HepG2 (cell line): ENCODE measurements at regions not wholly inside any gene's neighbourhood (a gene's known extent, or its start where the extent isn't known, plus 50 kb on each side); places are given as distances from the start of the nearest gene placed in this dataset.

Experiments
- ATAC-seq: fragments of 200-7000 bp; cut with Tn5 transposase; 3 replicates; pipeline ENCODE4 v1.9.1; 2020; ENCODE audit warnings: mild to moderate bottlenecking, moderate library complexity
- BruUV-seq: library from RNA; stranded (reverse); fragments of 400-500 nt; replicated peaks from 2 replicates; lab custom pipeline; 2021; lab: Mats Ljungman, UMichigan
- CTCF ChIA-PET: fragments of 300-600 bp; formaldehyde crosslinking; extraction: SDS; loops from one replicate; lab custom pipeline; 2021; ENCODE audit warnings: low total read pairs, inconsistent platforms, low intra/inter-chr PET ratio; lab: Yijun Ruan, JAX
- POLR2A ChIA-PET: fragments of 350-600 bp; sonication (Branson Sonifier 250); formaldehyde crosslinking; loops from one replicate; lab custom pipeline; 2020; ENCODE audit warnings: antibody characterized with exemption, inconsistent platforms; lab: Yijun Ruan, JAX
- DNase-seq: peaks from one replicate; pipeline ENCODE4 v3.0.0-alpha.2; 2015; ENCODE audit warnings: low spot score
- FAIRE-seq: peaks from 3 replicates; lab custom pipeline; 2011; peaks lifted over from hg19 to GRCh38; lab: Jason Lieb, UNC
- H2AFZ ChIP-seq: one replicate; pipeline ENCODE4 v1.6.1; 2011; ENCODE audit warnings: low read length, inconsistent platforms
- H3K27ac ChIP-seq: fragments of 300-600 bp; 3 replicates; pipeline ENCODE4 v1.8.0; 2011; ENCODE audit warnings: mixed run types, mild to moderate bottlenecking, mixed read lengths, low read length, inconsistent platforms; ENCODE audit not compliant: insufficient read depth; ENCODE audit errors: extremely low read length
- H3K27me3 ChIP-seq, 2 experiments: fragments of 200-600 bp in 1 of 2; 2 replicates in 1 of 2; 3 replicates in 1 of 2; pipeline versions ENCODE4 v1.6.0 to v1.8.0; 2011; ENCODE audit warnings: low read length in 2 of 2, mild to moderate bottlenecking in 2 of 2, moderate library complexity in 2 of 2, inconsistent platforms in 1 of 2; ENCODE audit not compliant: insufficient read depth in 2 of 2, control insufficient read depth in 1 of 2
- H3K36me3 ChIP-seq, 2 experiments: fragments of 200-600 bp in 1 of 2; replicated peaks in 1 of 2; 2 replicates in 1 of 2; 3 replicates in 1 of 2; pipeline versions ENCODE4 v1.5.1 to v1.8.0; 2011; ENCODE audit warnings: low read length in 2 of 2, inconsistent platforms in 1 of 2; ENCODE audit not compliant: insufficient read depth in 2 of 2, control insufficient read depth in 1 of 2
- H3K4me1 ChIP-seq: 2 replicates; pipeline ENCODE4 v1.5.1; 2012; ENCODE audit warnings: low read length, inconsistent platforms; ENCODE audit not compliant: insufficient read depth
- H3K4me2 ChIP-seq: 2 replicates; pipeline ENCODE4 v1.6.0; 2011; ENCODE audit warnings: low read depth, low read length, inconsistent platforms
- H3K4me3 ChIP-seq, 3 experiments: fragments of 200-600 bp in 1 of 3; sonication (generic), shearing (Covaris generic) in 1 of 3; replicated peaks in 1 of 3; 2 replicates each; pipeline ENCODE4 v1.5.1; 2011 to 2016; ENCODE audit warnings: low read length in 3 of 3, inconsistent platforms in 2 of 3, low read depth in 2 of 3, mild to moderate bottlenecking in 2 of 3, control low read depth in 1 of 3, mixed read lengths in 1 of 3; ENCODE audit not compliant: insufficient read depth in 1 of 3
- H3K79me2 ChIP-seq: one replicate; pipeline ENCODE4 v1.6.1; 2011; ENCODE audit warnings: low read length, inconsistent platforms; ENCODE audit not compliant: insufficient read depth
- H3K9ac ChIP-seq: 2 replicates; pipeline ENCODE4 v1.6.0; 2011; ENCODE audit warnings: mild to moderate bottlenecking, low read depth, low read length, inconsistent platforms; ENCODE audit not compliant: insufficient read depth
- H3K9me3 ChIP-seq: 2 replicates; pipeline ENCODE4 v1.5.1; 2012; ENCODE audit warnings: mild to moderate bottlenecking, low read length
- H4K20me1 ChIP-seq: 2 replicates; pipeline ENCODE4 v1.6.0; 2011; ENCODE audit warnings: inconsistent platforms, mild to moderate bottlenecking, low read length, moderate library complexity; ENCODE audit not compliant: insufficient read depth
- BCL6 ChIP-seq: IDR thresholded peaks from 2 replicates; pipeline ENCODE4 v1.6.1; 2016; ENCODE audit warnings: missing genetic modification reagents, missing compliant biosample characterization
- EED ChIP-seq: sonication (generic); formaldehyde crosslinking; IDR thresholded peaks from 2 replicates; pipeline ENCODE4 v1.5.0; 2020; ENCODE audit warnings: mild to moderate bottlenecking, missing genetic modification reagents
- HDAC6 ChIP-seq: fragments of 200-600 bp; sonication (generic); IDR thresholded peaks from 2 replicates; pipeline ENCODE4 v1.7.0; 2017; ENCODE audit warnings: mild to moderate bottlenecking, antibody characterized with exemption, low read length, low read depth
- HNF1A ChIP-seq, 2 experiments: sonication (generic) in 1 of 2; formaldehyde crosslinking in 1 of 2; IDR thresholded peaks; 2 replicates each; pipeline versions ENCODE4 v1.4.0 to v1.6.1; 2016 to 2020; ENCODE audit warnings: borderline replicate concordance in 1 of 2, low read depth in 1 of 2, mild to moderate bottlenecking in 1 of 2, missing genetic modification reagents in 1 of 2
- MAFF ChIP-seq: IDR thresholded peaks from 2 replicates; pipeline ENCODE4 v1.6.1; 2011; ENCODE audit warnings: low read depth, low read length, improper control_type of control experiment
- SKIL ChIP-seq: sonication (generic); formaldehyde crosslinking; IDR thresholded peaks from 2 replicates; pipeline ENCODE4 v1.8.0; 2022; ENCODE audit warnings: missing genetic modification reagents, mild to moderate bottlenecking, moderate library complexity, borderline replicate concordance
- SNAPC2 ChIP-seq: sonication (generic); formaldehyde crosslinking; IDR thresholded peaks from 2 replicates; pipeline ENCODE4 v1.8.1; 2022; ENCODE audit warnings: mild to moderate bottlenecking, missing genetic modification reagents
- ZBTB3 ChIP-seq: sonication (generic); formaldehyde crosslinking; IDR thresholded peaks from 2 replicates; pipeline ENCODE4 v1.4.0; 2020; ENCODE audit warnings: low read depth, mild to moderate bottlenecking, moderate library complexity, missing genetic modification reagents, borderline replicate concordance
- ZNF670 ChIP-seq: sonication (generic); formaldehyde crosslinking; IDR thresholded peaks from 2 replicates; pipeline ENCODE4 v1.8.0; 2022; ENCODE audit warnings: mild to moderate bottlenecking, missing genetic modification reagents, borderline replicate concordance
- WGBS: methylation state at CpG from one replicate; pipeline ENCODE4 v1.1.6; 2017; ENCODE audit warnings: low lambda C conversion rate; 5-methylcytosine and 5-hydroxymethylcytosine counted together
- in situ Hi-C: cut with HindIII; loops from 2 replicates; pipeline ENCODE4 v1.10.0; 2017; ENCODE audit warnings: low pct_unique_long_range_greater_than_20kb; ENCODE audit not compliant: extremely low pct_ligation_motif_present
- intact Hi-C: fragments of 100-400 bp; cut with micrococcal nuclease; formaldehyde crosslinking; loops from one replicate; pipeline ENCODE4 v1.10.0; 2022; ENCODE audit not compliant: unreplicated experiment

- no peak overlapping the region for H3K4me2 ChIP-seq
- in situ Hi-C loops (no loop called here), intact Hi-C loops (no loop called here)
- H3K79me2 ChIP-seq, result no peaks in the 10 kb centered on the region
- H3K9ac ChIP-seq, result no peak overlapping the region
- FAIRE-seq (no peak), ATAC-seq (no peak), DNase-seq (no peak)
- no peak overlapping the region for H3K4me3 ChIP-seq
- H3K36me3 ChIP-seq, result no peaks in the 10 kb centered on the region
- H3K9me3 ChIP-seq, result no peaks in the 10 kb centered on the region
- H2AFZ ChIP-seq, result no peak overlapping the region
- BruUV-seq, result no TSS peak
- WGBS, result 0% methylated on average over 1 of the region's 1 CpG
- CTCF ChIA-PET, result no interaction called here
- H3K4me1 ChIP-seq, result no peaks in the 10 kb centered on the region
- TF ChIP-seq ZBTB3 (CRISPR knock-in tag) (no peak), ZNF670 (CRISPR knock-in tag) (no peak), MAFF (no peak), BCL6 (CRISPR knock-in tag) (no peak), SKIL (CRISPR knock-in tag) (no peak), SNAPC2 (CRISPR knock-in tag) (no peak), HDAC6 (no peak), HNF1A (IDR thresholded peaks at IDR 0.05; ENCODE audit: low read depth) (no peak), HNF1A (CRISPR knock-in tag; IDR thresholded peaks at IDR 0.05; ENCODE audit: borderline replicate concordance) (no peak), EED (CRISPR knock-in tag) (no peak)
- H3K27me3 ChIP-seq, result no peaks in the 10 kb centered on the region
- no peaks in the 10 kb centered on the region for H4K20me1 ChIP-seq
- POLR2A ChIA-PET, result no interaction called here
- no peak overlapping the region for H3K27ac ChIP-seq
These were observed 138.6 kb upstream of the RASA1 start for GRCh38 chr5:87129046-87129445.
